ENCODE measurements at regions not wholly inside any gene's neighbourhood (a gene's known extent, or its start where the extent isn't known, plus 50 kb on each side); places are given as distances from the start of the nearest gene placed in this dataset.

- no peak for TF ChIP-seq TCF4 (CRISPR knock-in tag; IDR thresholded peaks at IDR 0.05; ENCODE audit: borderline replicate concordance)
- no peak for TF ChIP-seq CREB5 (CRISPR knock-in tag; IDR thresholded peaks at IDR 0.05; ENCODE audit: low read depth)
- TF ChIP-seq ARNTL (CRISPR knock-in tag; IDR thresholded peaks at IDR 0.05; ENCODE audit: borderline replicate concordance, low read depth) = no peak
- no peak for TF ChIP-seq GLIS3 (CRISPR knock-in tag; IDR thresholded peaks at IDR 0.05)
- no peak for TF ChIP-seq PATZ1 (CRISPR knock-in tag; IDR thresholded peaks at IDR 0.05; ENCODE audit: borderline replicate concordance)
- TF ChIP-seq POU6F1 (CRISPR knock-in tag; IDR thresholded peaks at IDR 0.05; ENCODE audit: borderline replicate concordance, low read depth) = no peak
- TF ChIP-seq ZNF565 (CRISPR knock-in tag; conservative IDR thresholded peaks at IDR 0.05; ENCODE audit: low read depth) = no peak
Observed at GRCh38 chr11:128164080-128164741, 423.1 kb downstream of the ETS1 start.
